ENCODE measurements at regions not wholly inside any gene's neighbourhood (a gene's known extent, or its start where the extent isn't known, plus 50 kb on each side); places are given as distances from the start of the nearest gene placed in this dataset.
"Not testable (repeated sequence)": the region's sequence is repeated elsewhere in the genome, so short reads cannot be mapped to it uniquely, and the experiment has no call there.

DNA sequence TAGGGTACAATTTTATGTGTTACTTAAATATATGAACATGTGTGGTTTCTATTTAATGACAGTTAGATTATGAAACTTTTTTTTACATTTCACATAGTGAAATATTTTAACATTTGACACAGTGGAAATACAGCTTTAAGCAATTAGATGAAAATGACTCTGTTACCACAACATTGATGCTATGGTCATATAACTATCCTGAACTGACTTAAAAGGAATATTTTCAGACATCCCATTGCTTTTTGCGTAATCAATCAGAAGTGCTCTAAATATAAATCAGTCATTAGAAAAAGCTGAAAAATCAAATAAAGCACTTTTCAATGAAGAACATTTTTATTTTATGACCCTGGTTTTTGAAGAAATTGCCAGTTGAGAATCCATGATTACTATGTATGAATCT is 80.3 kb downstream of the UFM1 start:
- H3K4me3 ChIP-seq (ENCODE audit: low read length) = no peak overlapping the region
- TF ChIP-seq, protein P1, sequence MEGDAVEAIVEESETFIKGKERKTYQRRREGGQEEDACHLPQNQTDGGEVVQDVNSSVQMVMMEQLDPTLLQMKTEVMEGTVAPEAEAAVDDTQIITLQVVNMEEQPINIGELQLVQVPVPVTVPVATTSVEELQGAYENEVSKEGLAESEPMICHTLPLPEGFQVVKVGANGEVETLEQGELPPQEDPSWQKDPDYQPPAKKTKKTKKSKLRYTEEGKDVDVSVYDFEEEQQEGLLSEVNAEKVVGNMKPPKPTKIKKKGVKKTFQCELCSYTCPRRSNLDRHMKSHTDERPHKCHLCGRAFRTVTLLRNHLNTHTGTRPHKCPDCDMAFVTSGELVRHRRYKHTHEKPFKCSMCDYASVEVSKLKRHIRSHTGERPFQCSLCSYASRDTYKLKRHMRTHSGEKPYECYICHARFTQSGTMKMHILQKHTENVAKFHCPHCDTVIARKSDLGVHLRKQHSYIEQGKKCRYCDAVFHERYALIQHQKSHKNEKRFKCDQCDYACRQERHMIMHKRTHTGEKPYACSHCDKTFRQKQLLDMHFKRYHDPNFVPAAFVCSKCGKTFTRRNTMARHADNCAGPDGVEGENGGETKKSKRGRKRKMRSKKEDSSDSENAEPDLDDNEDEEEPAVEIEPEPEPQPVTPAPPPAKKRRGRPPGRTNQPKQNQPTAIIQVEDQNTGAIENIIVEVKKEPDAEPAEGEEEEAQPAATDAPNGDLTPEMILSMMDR (IDR thresholded peaks at IDR 0.05; ENCODE audit: insufficient read depth, low read depth, low read length, missing control alignments) = no peak
- no peak for DNase-seq (ENCODE audit: low read depth)

DNA sequence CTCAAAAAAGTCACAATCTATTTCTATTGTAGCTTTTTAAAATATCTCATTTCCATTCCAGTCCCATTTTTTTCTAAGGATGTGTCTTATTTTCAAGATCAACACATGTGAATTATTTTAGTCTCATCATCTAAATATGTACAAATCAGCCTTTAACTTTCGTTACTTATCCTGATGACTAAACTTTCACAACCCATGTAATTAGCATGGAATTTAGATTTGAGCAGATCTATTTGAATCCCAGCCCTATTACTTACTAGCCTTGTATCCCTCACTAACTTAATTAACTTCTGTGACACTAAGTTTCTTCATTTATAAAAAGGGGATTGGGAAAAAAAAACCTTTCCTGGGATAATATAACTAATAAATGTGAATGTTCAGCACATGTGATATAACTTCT is 81.1 kb downstream of the UFM1 start:
- peak; percentile 6 for DNase-seq (ENCODE audit: low read depth)
- TF ChIP-seq, protein P1 (IDR thresholded peaks at IDR 0.05; ENCODE audit: insufficient read depth, low read depth, low read length, missing control alignments) = no peak

DNA sequence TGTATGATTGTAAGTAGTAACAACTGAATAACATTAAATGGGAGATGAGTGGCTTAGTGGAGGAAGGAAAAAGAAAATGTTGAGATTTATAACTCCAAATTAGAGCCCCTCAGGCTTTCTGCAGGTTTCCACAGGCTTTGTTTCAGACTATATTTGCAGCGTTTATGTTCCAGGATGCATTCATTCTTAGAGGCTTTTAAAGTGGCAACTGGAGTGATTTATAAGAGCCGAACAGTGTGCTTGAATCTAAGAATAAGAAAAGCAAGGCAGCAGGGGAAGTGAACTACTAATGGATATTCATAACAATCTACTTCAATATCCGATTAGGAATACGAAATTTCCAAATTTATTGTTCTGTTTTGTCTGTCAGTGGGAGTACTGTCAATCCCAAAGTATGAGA is 91.0 kb downstream of the UFM1 start:
- TF ChIP-seq, protein P1 (IDR thresholded peaks at IDR 0.05; ENCODE audit: insufficient read depth, low read depth, low read length, missing control alignments) = no peak
- no peak for DNase-seq (ENCODE audit: low read depth)
- H3K4me3 ChIP-seq (ENCODE audit: low read length) = no peak overlapping the region

More for the DNA sequence above, 81.1 kb downstream of the UFM1 start:
- H3K4me3 ChIP-seq (ENCODE audit: low read length) = no peak overlapping the region

DNA sequence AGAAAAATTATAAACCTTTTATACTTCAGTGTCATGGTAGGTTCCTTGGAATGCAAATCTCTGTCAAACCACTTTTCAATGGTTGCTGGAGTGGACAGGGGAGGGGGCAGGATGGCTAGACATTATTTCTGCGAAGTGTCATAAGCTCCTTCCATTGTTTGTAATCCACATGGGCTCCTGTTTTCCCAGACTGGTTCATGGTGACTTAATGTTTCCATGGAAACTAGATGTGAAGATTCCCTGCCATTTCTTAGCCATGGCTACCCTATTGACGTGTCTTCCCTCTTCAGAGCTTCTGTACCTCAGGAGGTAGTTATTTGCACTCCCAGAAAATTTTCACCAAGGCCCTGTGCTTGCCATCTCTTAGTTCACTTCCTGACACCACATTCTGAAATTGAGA is 95.3 kb downstream of the UFM1 start:
- H3K4me3 ChIP-seq (ENCODE audit: low read length) = no peak overlapping the region
- TF ChIP-seq, protein P1 (IDR thresholded peaks at IDR 0.05; ENCODE audit: insufficient read depth, low read depth, low read length, missing control alignments) = no peak
- DNase-seq (ENCODE audit: low read depth) = no peak

DNA sequence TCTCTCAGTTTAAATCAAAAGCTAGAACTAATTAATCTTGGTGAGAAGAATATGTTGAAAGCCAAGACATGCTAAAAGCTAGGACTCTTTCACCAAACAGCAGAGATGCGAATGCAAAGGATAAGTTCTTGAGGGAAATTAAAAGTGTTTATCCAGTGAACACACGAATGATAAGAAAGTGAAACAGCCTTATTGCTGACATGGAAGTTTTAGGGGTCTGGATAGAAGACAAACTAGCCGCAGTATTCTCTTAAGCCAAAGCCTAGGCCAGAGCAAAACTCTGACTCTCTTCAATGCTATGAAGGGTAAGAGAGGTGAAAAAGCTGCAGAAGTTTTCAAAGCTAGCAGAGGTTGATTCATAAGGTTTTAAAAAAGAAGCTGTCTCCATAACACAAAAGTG is 103.0 kb downstream of the UFM1 start:
- DNase-seq (ENCODE audit: low read depth) = no peak
- no peak overlapping the region for H3K4me3 ChIP-seq (ENCODE audit: low read length)
- TF ChIP-seq, protein P1 (IDR thresholded peaks at IDR 0.05; ENCODE audit: insufficient read depth, low read depth, low read length, missing control alignments) = no peak

DNA sequence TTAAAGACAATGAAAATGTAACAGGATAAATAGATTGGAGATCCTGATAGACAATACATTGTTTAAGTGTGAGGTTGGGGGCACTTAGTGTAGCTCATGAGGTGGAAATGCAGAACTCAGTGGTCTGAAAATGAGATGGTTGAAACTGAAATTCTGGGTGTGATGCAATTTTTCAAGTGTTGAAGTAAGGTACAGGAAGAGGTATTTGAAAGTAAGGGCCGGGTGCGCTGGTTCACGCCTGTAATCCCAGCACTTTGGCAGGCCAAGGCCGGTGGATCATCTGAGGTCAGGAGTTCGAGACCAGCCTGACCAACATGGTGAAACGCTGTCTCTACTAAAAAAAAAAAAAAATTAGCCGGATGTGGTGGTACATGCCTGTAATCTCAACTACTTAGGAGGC is 113.0 kb downstream of the UFM1 start:
- no peak for DNase-seq (ENCODE audit: low read depth)
- TF ChIP-seq, protein P1 (IDR thresholded peaks at IDR 0.05; ENCODE audit: insufficient read depth, low read depth, low read length, missing control alignments) = no peak
- H3K4me3 ChIP-seq (ENCODE audit: low read length) = no peak overlapping the region

DNA sequence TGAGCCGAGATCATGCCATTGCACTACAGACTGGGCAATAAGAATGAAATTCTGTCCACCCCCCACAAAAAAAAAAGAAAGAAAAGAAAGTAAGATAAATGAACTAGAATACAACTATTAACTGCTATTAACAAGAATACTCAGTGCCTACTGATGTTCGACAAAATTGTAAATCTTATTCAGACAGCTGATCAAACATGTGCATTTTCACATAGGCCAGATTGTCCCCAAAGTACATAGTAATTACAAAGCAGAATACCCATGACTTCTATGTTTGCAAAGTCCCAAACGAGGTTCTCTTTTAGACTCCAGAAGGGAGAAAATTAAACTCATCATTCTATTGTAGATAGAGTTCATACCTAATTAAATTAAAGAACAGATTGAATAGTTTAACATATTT is 113.4 kb downstream of the UFM1 start:
- no peak overlapping the region for H3K4me3 ChIP-seq (ENCODE audit: low read length)
- TF ChIP-seq, protein P1 (IDR thresholded peaks at IDR 0.05; ENCODE audit: insufficient read depth, low read depth, low read length, missing control alignments) = no peak
- no peak for DNase-seq (ENCODE audit: low read depth)

DNA sequence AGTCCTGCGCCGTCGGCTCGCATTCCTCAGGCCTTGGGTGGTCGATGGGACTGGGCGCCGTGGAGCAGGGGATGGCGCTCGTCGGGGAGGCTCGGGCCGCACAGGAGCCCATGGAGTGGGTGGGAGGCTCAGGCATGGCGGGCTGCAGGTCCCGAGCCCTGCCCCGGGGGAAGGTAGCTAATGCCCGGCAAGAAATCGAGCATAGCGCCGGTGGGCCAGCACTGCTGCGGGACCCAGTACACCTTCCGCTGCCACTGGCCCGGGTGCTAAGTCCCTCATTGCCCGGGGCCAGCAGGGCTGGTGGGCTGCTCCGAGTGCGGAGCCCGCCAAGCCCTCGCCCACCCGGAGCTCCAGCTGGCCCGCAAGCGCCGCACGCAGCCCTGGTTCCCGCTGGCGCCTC is 122.8 kb downstream of the UFM1 start:
- H3K4me3 ChIP-seq (ENCODE audit: low read length); DNase-seq (ENCODE audit: low read depth): not testable (repeated sequence)
